AG04449 (cell line): ENCODE measurements at regions not wholly inside any gene's neighbourhood (a gene's known extent, or its start where the extent isn't known, plus 50 kb on each side); places are given as distances from the start of the nearest gene placed in this dataset.

Experiments used
- CTCF ChIA-PET: fragments of 350-600 bp; formaldehyde crosslinking; extraction: SDS; loops from one replicate; lab custom pipeline; 2021; ENCODE audit warnings: antibody characterized with exemption; lab: Yijun Ruan, JAX
- POLR2A ChIA-PET: fragments of 400-600, 350-600 bp; formaldehyde crosslinking; extraction: SDS; loops from one replicate; lab custom pipeline; 2020; ENCODE audit warnings: antibody characterized with exemption, inconsistent platforms; lab: Yijun Ruan, JAX
- DNase-seq: peaks from one replicate; pipeline ENCODE4 v3.0.0-alpha.2; 2010; ENCODE audit warnings: low read depth, low spot score
- H3K4me3 ChIP-seq: 2 replicates; pipeline ENCODE4 v1.5.1; 2011; ENCODE audit warnings: low read depth, mild to moderate bottlenecking, control low read depth, low read length
- TF ChIP-seq, protein P1 (sequence below): IDR thresholded peaks from one replicate; pipeline ENCODE4 v1.5.1; 2011; ENCODE audit warnings: mild to moderate bottlenecking, moderate library complexity, low read length, control low read depth, inconsistent platforms; ENCODE audit not compliant: insufficient read depth; ENCODE audit errors: missing control alignments

DNA sequence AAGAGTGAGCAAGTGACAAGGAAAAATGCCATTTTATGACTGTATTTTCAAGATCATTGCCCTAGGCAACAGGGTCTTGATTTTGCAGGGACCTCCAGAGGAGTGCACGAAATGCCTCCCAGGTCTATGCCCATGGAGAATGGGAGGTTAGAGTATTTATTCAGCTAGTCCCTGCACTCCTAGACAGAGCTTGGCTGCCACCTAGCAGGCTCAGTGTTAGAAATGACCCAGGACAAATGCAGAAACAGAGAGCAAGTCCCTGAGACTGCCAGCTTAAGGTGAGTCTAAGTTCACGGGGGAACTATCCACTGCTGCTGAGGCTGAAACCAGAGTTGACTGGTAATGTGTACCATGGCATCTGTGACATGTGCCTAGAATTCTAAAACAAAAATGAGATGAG lies 506.4 kb downstream of the MED13L start:
- ChIA-PET CTCF (interaction anchor here (0.8 to 2.1 kb wide), 3 partner anchors 18 to 1108 kb away, joined by 3 to 5 read pairs (median 3); no protein-coding TSS in a partner anchor), POLR2A (no interaction called here)
- no peak for DNase-seq
- TF ChIP-seq, protein P1, sequence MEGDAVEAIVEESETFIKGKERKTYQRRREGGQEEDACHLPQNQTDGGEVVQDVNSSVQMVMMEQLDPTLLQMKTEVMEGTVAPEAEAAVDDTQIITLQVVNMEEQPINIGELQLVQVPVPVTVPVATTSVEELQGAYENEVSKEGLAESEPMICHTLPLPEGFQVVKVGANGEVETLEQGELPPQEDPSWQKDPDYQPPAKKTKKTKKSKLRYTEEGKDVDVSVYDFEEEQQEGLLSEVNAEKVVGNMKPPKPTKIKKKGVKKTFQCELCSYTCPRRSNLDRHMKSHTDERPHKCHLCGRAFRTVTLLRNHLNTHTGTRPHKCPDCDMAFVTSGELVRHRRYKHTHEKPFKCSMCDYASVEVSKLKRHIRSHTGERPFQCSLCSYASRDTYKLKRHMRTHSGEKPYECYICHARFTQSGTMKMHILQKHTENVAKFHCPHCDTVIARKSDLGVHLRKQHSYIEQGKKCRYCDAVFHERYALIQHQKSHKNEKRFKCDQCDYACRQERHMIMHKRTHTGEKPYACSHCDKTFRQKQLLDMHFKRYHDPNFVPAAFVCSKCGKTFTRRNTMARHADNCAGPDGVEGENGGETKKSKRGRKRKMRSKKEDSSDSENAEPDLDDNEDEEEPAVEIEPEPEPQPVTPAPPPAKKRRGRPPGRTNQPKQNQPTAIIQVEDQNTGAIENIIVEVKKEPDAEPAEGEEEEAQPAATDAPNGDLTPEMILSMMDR: no peak
- H3K4me3 ChIP-seq: no peak overlapping the region

DNA sequence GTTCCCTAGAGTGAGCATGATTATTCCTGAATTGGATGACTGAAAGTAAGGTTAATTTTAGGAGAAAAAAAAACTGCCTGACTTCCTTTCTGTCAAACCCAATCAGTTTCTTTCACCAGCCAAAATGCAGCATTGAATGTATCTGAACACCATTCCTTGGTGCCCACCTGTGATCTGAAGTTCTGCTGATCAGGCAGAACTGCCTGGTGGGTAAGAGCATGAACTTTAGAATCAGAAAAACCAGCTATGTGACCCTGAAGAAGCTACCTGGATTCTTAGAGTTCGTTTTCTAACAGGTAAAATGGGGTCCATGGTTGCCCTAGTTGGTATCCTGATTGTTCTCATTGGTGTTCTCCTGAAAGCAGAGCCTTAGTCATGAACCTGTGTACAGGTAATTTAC lies 506.9 kb downstream of the MED13L start:
- H3K4me3 ChIP-seq: no peak overlapping the region
- no peak for DNase-seq
- TF ChIP-seq, protein P1: no peak
- ChIA-PET POLR2A (no interaction called here), CTCF (interaction anchor here (0.9 to 2.1 kb wide), 3 partner anchors 18 to 147 kb away, joined by 3 to 5 read pairs (median 3); no protein-coding TSS in a partner anchor)

DNA sequence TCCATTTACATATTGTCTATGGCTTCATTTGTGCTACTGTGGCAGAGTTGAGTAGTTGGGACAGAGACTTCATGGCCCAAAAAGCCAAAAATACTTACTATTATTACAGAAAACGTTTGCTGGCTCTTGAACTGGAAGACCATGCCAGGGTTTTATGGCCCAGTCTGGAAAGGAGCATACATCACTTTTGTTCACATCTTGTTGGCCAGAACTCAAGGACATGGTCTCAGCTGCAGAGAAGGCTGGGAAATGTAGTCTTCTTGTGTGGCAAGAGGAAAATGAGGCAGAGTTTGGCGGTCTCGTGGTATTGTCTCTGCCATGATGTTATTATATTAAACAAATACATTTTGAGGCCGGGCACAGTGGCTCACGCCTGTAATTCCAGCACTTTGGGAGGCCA lies 509.6 kb downstream of the MED13L start:
- ChIA-PET CTCF (no interaction called here), POLR2A (no interaction called here)
- TF ChIP-seq, protein P1: no peak
- no peak for DNase-seq
- H3K4me3 ChIP-seq: no peak overlapping the region

DNA sequence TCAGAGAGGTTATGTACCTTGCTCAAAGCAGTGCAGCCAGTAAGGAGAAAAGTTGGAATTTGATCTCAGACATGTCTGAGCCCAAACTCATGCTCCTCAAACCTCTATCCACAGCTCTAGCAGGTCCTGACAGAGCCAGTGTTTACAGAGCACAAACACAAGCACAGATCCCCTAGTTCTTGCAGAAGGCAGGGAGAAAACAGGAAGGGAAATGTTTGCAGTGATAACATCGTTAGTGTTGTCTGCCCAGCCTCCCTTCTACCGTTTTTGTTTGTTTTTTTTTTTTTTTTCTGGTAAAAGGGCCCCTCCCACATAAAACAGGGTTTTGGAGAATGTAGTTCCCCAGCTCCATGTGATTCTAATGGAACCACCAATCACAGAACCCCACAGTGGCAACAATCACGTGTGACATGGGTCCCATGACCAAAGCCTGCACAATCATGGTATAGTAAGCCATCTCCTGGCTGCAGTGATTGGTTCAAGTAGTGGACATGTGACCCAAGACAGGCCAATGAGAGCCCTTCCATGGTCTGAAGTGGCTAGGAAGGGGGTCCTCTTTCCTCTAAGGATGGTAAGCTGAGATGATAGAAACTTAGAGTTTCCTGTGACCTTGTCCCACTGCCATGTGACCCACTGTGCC lies 513.4 kb downstream of the MED13L start:
- H3K4me3 ChIP-seq: no peak overlapping the region
- TF ChIP-seq, protein P1: no peak
- CTCF ChIA-PET: interaction anchor here (0.6 to 1.9 kb wide), 6 partner anchors 9 to 1783 kb away, joined by 3 to 6 read pairs (median 3); no protein-coding TSS in a partner anchor
- DNase-seq: no peak
- POLR2A ChIA-PET: no interaction called here

DNA sequence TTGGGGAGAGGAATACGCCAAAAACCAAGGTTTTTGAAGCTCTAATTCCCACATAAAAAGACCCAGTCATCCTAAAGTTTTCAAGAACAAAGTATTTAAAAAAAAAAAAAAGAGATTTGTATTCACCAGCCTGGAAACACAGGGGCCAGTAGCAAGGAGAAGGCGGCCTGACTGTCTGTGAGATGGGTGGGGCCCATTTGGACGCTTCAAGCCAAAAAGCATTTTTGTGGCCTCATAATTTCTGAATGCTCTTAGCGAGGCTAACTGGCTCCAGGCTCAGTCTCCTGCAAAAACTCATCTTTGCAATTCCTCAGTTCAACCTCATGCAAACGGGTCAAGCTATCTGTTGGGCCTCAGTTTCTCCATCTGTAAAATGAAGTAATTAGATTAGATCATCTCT lies 514.1 kb downstream of the MED13L start:
- CTCF ChIA-PET: interaction anchor here (0.9 to 1.9 kb wide), 4 partner anchors 9 to 1783 kb away, joined by 3 to 6 read pairs (median 4); no protein-coding TSS in a partner anchor
- POLR2A ChIA-PET: no interaction called here
- TF ChIP-seq, protein P1: no peak
- DNase-seq: no peak
- H3K4me3 ChIP-seq: no peak overlapping the region

DNA sequence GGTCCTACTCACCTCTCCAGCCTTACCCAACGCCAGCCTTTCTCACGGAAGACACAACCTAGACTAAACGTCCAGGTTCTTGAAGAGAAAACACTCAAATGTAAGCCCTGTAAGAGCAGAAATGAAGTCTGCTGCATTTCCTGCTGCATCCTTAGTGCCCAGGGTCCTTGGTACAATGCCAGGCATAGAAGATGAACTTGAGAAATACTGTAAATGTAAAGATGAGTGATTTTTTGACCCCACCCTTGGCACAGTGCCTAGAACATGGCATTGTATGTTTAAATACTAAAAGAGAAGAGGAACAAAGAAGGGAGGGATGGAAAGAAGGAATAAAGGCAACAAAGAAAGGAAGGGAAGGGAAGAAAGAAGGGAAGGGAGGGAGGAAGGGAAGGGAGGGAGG lies 514.6 kb downstream of the MED13L start:
- TF ChIP-seq, protein P1: no peak
- CTCF ChIA-PET: interaction anchor here (1.2 to 1.9 kb wide), 3 partner anchors 10 to 1782 kb away, joined by 3 to 6 read pairs (median 4); no protein-coding TSS in a partner anchor
- H3K4me3 ChIP-seq: no peak overlapping the region
- no peak for DNase-seq
- POLR2A ChIA-PET: no interaction called here
